A673 (cell line): ENCODE measurements at regions not wholly inside any gene's neighbourhood (a gene's known extent, or its start where the extent isn't known, plus 50 kb on each side); places are given as distances from the start of the nearest gene placed in this dataset.

Source experiments
- BruUV-seq: library from RNA; stranded (reverse); fragments of 400-500 nt; replicated peaks from 2 replicates; lab custom pipeline; 2021; lab: Mats Ljungman, UMichigan
- CTCF ChIA-PET: fragments of 300-600 bp; sonication (Branson Sonifier 250); formaldehyde crosslinking; loops from one replicate; lab custom pipeline; 2022; ENCODE audit warnings: antibody characterized with exemption; lab: Charles Lee
- POLR2A ChIA-PET: fragments of 300-600 bp; sonication (Branson Sonifier 250); formaldehyde crosslinking; loops from one replicate; lab custom pipeline; 2022; ENCODE audit warnings: antibody characterized with exemption; ENCODE audit not compliant: low non-redundant PET; lab: Charles Lee
- DNase-seq: peaks from one replicate; pipeline ENCODE4 v3.0.0-alpha.2; 2015; ENCODE audit warnings: low spot score
- H3K27ac ChIP-seq: fragments of 200-600 bp; sonication (generic); 2 replicates; pipeline ENCODE4 v1.5.1; 2016; ENCODE audit warnings: mixed run types, low read depth, mild to moderate bottlenecking, mixed read lengths, antibody characterized with exemption, low read length; ENCODE audit not compliant: poor library complexity, severe bottlenecking
- H3K27me3 ChIP-seq: fragments of 200-600 bp; sonication (generic); replicated peaks from 2 replicates; pipeline ENCODE4 v1.6.1; 2017; ENCODE audit warnings: mixed run types, low read depth, mild to moderate bottlenecking, mixed read lengths, antibody characterized with exemption, low read length; ENCODE audit not compliant: insufficient read depth, poor library complexity
- H3K36me3 ChIP-seq: fragments of 200-600 bp; sonication (generic); 2 replicates; pipeline ENCODE4 v1.6.1; 2016; ENCODE audit warnings: mixed run types, mild to moderate bottlenecking, mixed read lengths, antibody characterized with exemption, low read length; ENCODE audit not compliant: insufficient read depth, poor library complexity, severe bottlenecking
- H3K4me1 ChIP-seq: fragments of 200-600 bp; sonication (generic); 2 replicates; pipeline ENCODE4 v1.6.1; 2017; ENCODE audit warnings: mixed run types, mild to moderate bottlenecking, mixed read lengths, antibody characterized with exemption, low read length; ENCODE audit not compliant: insufficient read depth, poor library complexity, severe bottlenecking
- H3K4me3 ChIP-seq: fragments of 200-600 bp; sonication (generic); 2 replicates; pipeline ENCODE4 v1.5.1; 2016; ENCODE audit warnings: low read depth, mixed run types, mild to moderate bottlenecking, mixed read lengths, low read length; ENCODE audit not compliant: poor library complexity, severe bottlenecking
- H3K9me3 ChIP-seq: fragments of 200-600 bp; sonication (generic); 2 replicates; pipeline ENCODE4 v1.6.1; 2016; ENCODE audit warnings: mixed run types, low read depth, mild to moderate bottlenecking, mixed read lengths, antibody characterized with exemption, low read length; ENCODE audit not compliant: poor library complexity, severe bottlenecking
- EZH2 ChIP-seq: fragments of 200-600 bp; sonication (generic); IDR thresholded peaks from 2 replicates; pipeline ENCODE4 v1.6.1; 2017; ENCODE audit warnings: borderline replicate concordance, low read depth, mild to moderate bottlenecking, mixed read lengths, antibody characterized with exemption, low read length; ENCODE audit not compliant: poor library complexity, severe bottlenecking
- intact Hi-C: fragments of 100-400 bp; cut with micrococcal nuclease; formaldehyde crosslinking; loops from one replicate; pipeline ENCODE4 v1.10.0; 2022; ENCODE audit not compliant: unreplicated experiment
- TF ChIP-seq, protein P1 (sequence below): fragments of 300-800, 200-600 bp; sonication (generic); conservative IDR thresholded peaks from 2 replicates; pipeline ENCODE4 v1.5.1; 2017; ENCODE audit warnings: low read depth, mild to moderate bottlenecking, antibody characterized with exemption, low read length, moderate library complexity, mixed read lengths

DNA sequence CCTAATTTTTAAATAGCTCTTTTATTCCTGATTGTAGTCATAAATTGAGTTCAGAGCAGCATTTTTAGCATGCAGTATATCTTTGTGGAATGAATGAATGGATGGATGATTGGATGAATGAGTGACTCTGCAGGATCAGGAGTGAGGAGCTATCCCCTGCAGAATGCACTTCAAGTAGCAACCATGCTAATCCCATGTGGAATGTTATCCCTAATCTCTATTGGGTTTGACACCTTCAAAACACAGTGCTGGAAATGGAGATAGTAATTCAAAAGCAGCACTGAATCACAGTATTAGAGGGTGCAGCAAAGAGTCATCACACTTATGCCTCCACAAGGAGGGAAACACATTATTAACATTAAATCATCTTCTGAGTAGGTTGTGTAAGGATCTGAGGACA is 501.9 kb downstream of the SHISA9 start:
- DNase-seq: no peak
- ChIA-PET POLR2A (no interaction called here), CTCF (no interaction called here)
- peaks cover 8% of the 10 kb centered on the region for H3K9me3 ChIP-seq
- no peak overlapping the region for H3K27ac ChIP-seq
- H3K4me1 ChIP-seq: no peaks in the 10 kb centered on the region
- no peak overlapping the region for H3K4me3 ChIP-seq
- intact Hi-C loops: no loop called here
- no peak for TF ChIP-seq EZH2
- TF ChIP-seq, protein P1, sequence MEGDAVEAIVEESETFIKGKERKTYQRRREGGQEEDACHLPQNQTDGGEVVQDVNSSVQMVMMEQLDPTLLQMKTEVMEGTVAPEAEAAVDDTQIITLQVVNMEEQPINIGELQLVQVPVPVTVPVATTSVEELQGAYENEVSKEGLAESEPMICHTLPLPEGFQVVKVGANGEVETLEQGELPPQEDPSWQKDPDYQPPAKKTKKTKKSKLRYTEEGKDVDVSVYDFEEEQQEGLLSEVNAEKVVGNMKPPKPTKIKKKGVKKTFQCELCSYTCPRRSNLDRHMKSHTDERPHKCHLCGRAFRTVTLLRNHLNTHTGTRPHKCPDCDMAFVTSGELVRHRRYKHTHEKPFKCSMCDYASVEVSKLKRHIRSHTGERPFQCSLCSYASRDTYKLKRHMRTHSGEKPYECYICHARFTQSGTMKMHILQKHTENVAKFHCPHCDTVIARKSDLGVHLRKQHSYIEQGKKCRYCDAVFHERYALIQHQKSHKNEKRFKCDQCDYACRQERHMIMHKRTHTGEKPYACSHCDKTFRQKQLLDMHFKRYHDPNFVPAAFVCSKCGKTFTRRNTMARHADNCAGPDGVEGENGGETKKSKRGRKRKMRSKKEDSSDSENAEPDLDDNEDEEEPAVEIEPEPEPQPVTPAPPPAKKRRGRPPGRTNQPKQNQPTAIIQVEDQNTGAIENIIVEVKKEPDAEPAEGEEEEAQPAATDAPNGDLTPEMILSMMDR: no peak
- BruUV-seq: no TSS peak
- H3K27me3 ChIP-seq: no peaks in the 10 kb centered on the region
- no peaks in the 10 kb centered on the region for H3K36me3 ChIP-seq

DNA sequence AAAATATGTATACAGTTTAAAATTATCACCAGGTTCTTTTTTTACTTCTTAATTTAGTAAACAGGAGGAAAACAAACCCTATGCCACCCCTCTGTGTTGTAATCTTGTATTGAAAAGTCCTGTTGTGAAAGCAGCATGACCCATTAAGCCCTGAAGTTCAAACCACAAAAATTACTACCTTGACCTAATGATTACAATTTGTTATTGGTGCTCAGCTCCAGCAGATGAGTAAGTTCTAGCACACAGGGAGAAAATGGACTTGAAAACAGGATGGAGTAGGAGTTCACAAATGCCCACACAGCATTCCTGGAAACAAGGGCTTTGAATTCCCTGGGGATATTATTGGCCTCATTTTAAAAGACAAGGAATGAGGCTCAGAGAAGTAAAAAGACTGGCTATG is 505.8 kb upstream of the ERCC4 start:
- DNase-seq: no peak
- no peaks in the 10 kb centered on the region for H3K27me3 ChIP-seq
- CTCF ChIA-PET: no interaction called here
- H3K36me3 ChIP-seq: no peaks in the 10 kb centered on the region
- POLR2A ChIA-PET: no interaction called here
- no peak overlapping the region for H3K4me3 ChIP-seq
- BruUV-seq: no TSS peak
- H3K9me3 ChIP-seq: peaks cover 10% of the 10 kb centered on the region
- H3K27ac ChIP-seq: no peak overlapping the region
- intact Hi-C loops: no loop called here
- H3K4me1 ChIP-seq: no peaks in the 10 kb centered on the region
- TF ChIP-seq EZH2: no peak
- TF ChIP-seq, protein P1: no peak

DNA sequence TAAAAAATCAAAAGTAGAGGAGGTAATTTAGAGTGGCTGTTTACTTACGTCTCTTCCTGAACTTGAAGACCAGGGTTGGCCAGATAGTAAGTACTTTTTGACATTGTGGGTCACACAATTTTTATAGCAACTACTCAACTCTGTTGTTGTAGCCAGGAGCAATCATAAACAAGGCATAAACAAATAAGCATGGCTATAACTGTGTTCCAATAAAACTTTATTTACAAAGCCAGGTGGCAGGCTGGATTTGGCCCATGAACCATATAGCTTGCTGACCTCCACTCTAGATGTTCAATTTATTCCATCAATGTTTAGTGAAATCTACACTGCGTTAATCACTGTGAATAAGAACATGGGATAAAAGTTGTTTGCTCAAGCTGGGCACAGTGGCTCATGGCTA is 500.4 kb upstream of the ERCC4 start:
- intact Hi-C loops: no loop called here

More for the DNA sequence above, 500.4 kb upstream of the ERCC4 start:
- peaks cover 13% of the 10 kb centered on the region for H3K9me3 ChIP-seq
- H3K4me3 ChIP-seq: no peak overlapping the region
- TF ChIP-seq, protein P1: no peak
- TF ChIP-seq EZH2: no peak
- H3K27me3 ChIP-seq: no peaks in the 10 kb centered on the region
- no peak overlapping the region for H3K27ac ChIP-seq
- POLR2A ChIA-PET: no interaction called here
- CTCF ChIA-PET: no interaction called here
- no peaks in the 10 kb centered on the region for H3K36me3 ChIP-seq
- no peak for DNase-seq
- no TSS peak for BruUV-seq
- no peaks in the 10 kb centered on the region for H3K4me1 ChIP-seq
